22Rv1 (cell line): ENCODE measurements at regions not wholly inside any gene's neighbourhood (a gene's known extent, or its start where the extent isn't known, plus 50 kb on each side); places are given as distances from the start of the nearest gene placed in this dataset.

Source experiments
- CTCF ChIP-seq: fragments of 450-650 bp; IDR thresholded peaks from 2 replicates; pipeline ENCODE4 v1.5.1; 2017; ENCODE audit warnings: mild to moderate bottlenecking
- ZFX ChIP-seq: fragments of 450-650 bp; IDR thresholded peaks from 2 replicates; pipeline ENCODE4 v1.6.1; 2017; ENCODE audit warnings: antibody characterized with exemption, borderline replicate concordance

- TF ChIP-seq CTCF (no peak), ZFX (no peak)
Observed at GRCh38 chrX:129041319-129041718, 482.0 kb downstream of the SMARCA1 start.
